HG03066 (cell line): ENCODE measurements at regions not wholly inside any gene's neighbourhood (a gene's known extent, or its start where the extent isn't known, plus 50 kb on each side); places are given as distances from the start of the nearest gene placed in this dataset.
"Not testable (repeated sequence)": the region's sequence is repeated elsewhere in the genome, so short reads cannot be mapped to it uniquely, and the experiment has no call there.

Source experiments
- ATAC-seq: cut with Tn5 transposase; IDR thresholded peaks from one replicate; pipeline ENCODE4 v1.9.1; 2021; ENCODE audit warnings: low read depth; ENCODE audit not compliant: unreplicated experiment

- no peak for ATAC-seq
These were observed 202.8 kb downstream of the DMRTA1 start for GRCh38 chr9:22649384-22649783.

- ATAC-seq, result no peak
These were observed 203.5 kb downstream of the DMRTA1 start for GRCh38 chr9:22650145-22650544.

GRCh38 chr9:22650946-22651345 is 204.3 kb downstream of the DMRTA1 start:
- ATAC-seq, result no peak

- no peak for ATAC-seq
These were observed 208.2 kb downstream of the DMRTA1 start for GRCh38 chr9:22654833-22655232.

GRCh38 chr9:22657713-22658112 is 211.1 kb downstream of the DMRTA1 start:
- ATAC-seq, result no peak

GRCh38 chr9:22658484-22658883 is 211.9 kb downstream of the DMRTA1 start:
- not testable (repeated sequence) for ATAC-seq

GRCh38 chr9:22682536-22682935 is 235.9 kb downstream of the DMRTA1 start:
- ATAC-seq, result no peak

- ATAC-seq, result no peak
These were observed 236.5 kb downstream of the DMRTA1 start for GRCh38 chr9:22682961-22683699.

- ATAC-seq, result no peak
These were observed 237.1 kb downstream of the DMRTA1 start for GRCh38 chr9:22683700-22684075.

- ATAC-seq, result no peak
These were observed 246.5 kb downstream of the DMRTA1 start for GRCh38 chr9:22693156-22693555.

- ATAC-seq, result no peak
These were observed 253.5 kb downstream of the DMRTA1 start for GRCh38 chr9:22700171-22700570.

- ATAC-seq, result no peak
These were observed 272.0 kb downstream of the DMRTA1 start for GRCh38 chr9:22718653-22719052.

GRCh38 chr9:22722492-22722891 is 275.9 kb downstream of the DMRTA1 start:
- ATAC-seq, result no peak

GRCh38 chr9:22731786-22732185 is 285.2 kb downstream of the DMRTA1 start:
- ATAC-seq, result no peak

- ATAC-seq, result no peak
These were observed 293.1 kb downstream of the DMRTA1 start for GRCh38 chr9:22739712-22740111.

GRCh38 chr9:22740781-22741180 is 294.2 kb downstream of the DMRTA1 start:
- no peak for ATAC-seq

GRCh38 chr9:22742401-22742800 is 295.8 kb downstream of the DMRTA1 start:
- ATAC-seq, result no peak

- ATAC-seq, result no peak
These were observed 327.0 kb downstream of the DMRTA1 start for GRCh38 chr9:22773501-22774220.

- ATAC-seq, result no peak
These were observed 343.7 kb downstream of the DMRTA1 start for GRCh38 chr9:22790329-22790728.

GRCh38 chr9:22808876-22809275 is 362.3 kb downstream of the DMRTA1 start:
- ATAC-seq, result no peak

GRCh38 chr9:22809371-22809770 is 362.7 kb downstream of the DMRTA1 start:
- no peak for ATAC-seq

GRCh38 chr9:22813529-22813928 is 366.9 kb downstream of the DMRTA1 start:
- no peak for ATAC-seq
